Globus pallidus (tissue), 1 donor: ENCODE measurements at regions not wholly inside any gene's neighbourhood (a gene's known extent, or its start where the extent isn't known, plus 50 kb on each side); places are given as distances from the start of the nearest gene placed in this dataset.
"Not testable (repeated sequence)": the region's sequence is repeated elsewhere in the genome, so short reads cannot be mapped to it uniquely, and the experiment has no call there.

Source experiments
- DNase-seq: peaks from one replicate; pipeline ENCODE4 v3.0.0-alpha.2; 2015; ENCODE audit warnings: low spot score

DNA sequence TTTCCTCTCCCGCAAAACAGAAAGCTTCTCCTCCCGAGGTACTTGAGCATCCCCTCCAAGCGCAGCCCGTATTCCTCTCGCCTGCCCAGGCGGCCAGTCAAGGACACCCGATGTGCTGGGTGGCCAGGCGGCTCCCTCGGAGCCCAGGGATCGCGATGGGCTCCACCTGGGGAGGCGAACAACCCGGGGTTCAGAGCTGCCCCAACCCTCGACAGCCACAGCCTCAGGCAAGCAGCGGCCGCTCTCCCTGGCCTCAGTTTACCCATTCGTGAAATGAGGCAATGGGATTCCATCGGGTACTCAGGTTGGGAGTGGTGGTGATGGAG lies 147.4 kb downstream of the CYP26A1 start:
- DNase-seq = no peak

DNA sequence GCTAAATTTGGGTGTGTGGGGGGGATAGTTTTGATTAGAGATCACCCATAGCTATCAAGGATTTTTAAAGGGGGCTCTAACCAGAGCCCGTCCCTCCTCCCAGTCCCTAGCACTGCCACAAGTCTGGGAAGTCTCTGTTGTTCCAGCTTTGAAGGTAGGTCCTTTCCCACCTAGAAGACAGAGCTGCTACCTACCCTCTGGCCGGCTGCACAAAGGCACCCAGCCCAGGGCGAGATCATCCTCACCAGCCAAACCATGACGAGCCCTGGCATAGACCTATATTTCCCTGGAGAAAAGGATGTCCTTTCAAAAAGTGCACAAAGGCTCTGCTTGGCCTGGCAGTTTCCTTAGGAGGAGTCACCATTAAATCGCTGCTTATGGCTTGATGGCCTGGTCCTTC lies 147.8 kb downstream of the CYP26A1 start:
- no peak for DNase-seq

DNA sequence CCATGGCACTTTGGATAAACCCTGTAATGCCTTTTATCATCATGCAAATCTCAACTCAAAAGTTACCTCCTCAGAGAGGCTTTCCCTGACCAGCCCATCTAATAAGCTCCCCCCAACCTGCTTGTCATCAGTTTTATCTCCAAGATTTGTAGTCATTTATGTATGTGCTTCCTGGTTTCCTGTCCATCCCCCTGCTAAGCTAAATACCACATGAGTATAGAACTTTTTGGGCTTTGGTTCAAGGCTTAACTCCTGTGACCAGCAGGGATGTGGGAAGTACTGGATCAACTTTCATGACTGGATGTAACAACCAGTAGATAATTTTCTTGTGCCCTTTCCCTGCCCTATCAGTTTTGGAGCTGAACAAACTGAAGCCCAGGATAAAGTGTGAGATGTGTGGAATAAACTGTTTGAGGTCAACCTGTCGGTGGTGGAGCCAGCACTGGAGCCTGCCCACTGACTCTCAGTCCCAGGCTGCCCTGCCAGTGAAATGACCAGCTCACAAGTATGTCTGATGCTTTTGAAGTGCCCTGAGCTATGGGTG lies 148.6 kb downstream of the CYP26A1 start:
- DNase-seq = no peak

DNA sequence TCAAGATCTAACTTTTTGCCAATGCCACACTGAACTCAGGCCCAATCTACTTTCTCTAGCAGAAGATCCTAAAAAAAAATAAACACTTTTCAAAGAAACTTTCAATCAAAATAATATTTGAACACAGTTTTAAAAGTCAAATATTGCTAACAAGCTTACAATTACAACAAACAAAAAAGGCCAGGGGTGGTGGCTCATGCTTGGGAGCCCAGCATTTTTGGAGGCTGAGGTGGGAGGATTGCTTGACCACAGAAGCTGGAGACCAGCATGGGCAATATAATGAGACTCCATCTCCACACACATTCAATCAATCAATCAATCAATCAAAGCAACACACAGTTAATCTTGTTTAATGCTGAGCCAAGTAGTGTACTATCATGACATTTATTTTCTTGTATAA lies 149.2 kb downstream of the CYP26A1 start:
- no peak for DNase-seq

DNA sequence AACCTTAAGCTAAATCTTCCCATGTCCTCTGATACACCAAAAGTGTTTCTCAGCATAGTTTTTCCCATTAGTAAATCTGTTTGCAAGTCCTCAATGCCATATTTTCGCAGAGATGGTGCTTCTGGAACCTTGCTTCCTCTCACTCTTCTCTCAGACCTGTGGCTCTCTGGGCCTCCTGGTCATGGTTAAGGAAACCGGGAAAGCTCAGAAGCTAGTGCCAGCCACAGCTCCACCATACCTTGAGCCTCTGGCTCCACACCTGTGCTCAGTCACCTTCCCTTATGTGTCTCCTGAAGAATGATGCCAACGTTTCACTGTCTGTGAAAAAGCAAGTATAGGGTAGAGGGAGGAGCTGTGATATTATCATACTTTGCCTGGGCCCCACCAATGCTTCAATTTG lies 149.6 kb downstream of the CYP26A1 start:
- no peak for DNase-seq

DNA sequence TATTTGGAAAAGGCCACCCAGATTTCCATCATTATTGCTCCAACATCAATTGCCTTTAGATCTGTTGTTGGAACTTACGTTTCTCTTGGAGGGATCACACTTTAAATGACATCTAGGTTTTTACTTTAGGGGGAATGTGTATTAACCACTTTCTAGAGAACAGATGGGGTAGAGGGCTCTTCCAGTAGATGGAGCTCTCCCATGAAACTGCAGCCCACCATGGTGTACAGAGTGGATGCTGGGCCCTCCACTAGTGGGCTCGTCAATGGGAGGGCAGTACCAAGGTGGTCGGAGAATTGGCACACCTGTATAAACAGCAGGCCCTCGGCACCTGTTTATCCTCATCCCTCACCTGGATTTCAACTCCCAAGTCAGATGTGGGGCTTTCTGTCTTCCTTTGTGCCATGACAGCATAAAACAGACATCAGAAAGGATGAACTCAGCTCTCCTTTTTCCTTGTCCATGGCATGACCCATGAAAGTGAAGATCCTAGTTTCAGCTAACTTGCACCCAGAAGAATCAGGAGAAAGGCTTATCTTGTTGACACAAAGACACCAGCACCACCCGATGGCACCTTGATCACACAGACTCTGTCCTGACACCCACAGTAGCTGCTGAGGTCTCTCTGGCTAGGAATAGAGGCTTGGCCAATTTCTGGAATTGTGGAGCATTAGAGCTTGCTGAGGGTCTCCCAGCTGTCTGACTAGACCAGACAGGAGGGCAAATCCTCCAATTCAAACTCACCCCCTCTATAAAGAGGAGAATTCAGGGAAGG lies 150.5 kb downstream of the CYP26A1 start:
- no peak for DNase-seq

DNA sequence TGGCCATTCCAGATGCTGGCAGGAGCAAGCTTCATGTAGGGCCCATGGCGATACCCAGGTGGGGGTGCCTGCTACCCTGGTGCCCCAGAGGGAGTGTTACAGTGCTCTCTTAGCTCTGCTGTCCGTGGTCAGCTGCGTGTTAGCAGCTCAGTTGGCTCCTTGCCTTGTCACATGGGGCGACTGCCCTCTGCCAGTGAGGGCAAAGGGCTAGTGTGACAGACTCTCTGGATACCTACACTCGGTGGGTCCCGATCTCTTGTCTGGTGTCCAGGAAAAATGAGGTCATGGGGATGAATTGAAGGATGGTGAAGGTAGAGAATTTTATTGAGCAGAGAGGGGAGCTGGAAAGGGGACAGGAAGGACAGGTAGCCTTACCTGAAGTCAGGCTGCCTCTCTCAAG lies 152.2 kb downstream of the CYP26A1 start:
- DNase-seq = no peak

DNA sequence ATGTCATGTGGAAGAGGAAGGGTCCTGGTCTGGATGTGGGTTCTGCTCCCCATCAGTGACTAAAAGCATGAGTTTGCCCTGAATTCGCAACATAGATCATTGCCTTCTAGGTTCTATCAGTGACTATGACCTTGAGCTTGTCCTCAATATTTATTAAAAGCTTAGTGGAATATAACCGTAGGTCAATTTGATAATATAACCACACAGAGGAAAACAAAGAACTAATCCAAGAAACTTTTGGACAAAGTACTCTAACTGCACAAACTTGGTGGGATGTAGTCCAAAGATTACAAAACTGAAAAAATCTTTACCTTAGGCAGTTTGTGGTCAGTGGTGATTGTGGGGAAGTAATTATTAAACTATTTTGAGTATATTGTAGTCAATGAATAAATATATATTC lies 152.9 kb downstream of the CYP26A1 start:
- no peak for DNase-seq

DNA sequence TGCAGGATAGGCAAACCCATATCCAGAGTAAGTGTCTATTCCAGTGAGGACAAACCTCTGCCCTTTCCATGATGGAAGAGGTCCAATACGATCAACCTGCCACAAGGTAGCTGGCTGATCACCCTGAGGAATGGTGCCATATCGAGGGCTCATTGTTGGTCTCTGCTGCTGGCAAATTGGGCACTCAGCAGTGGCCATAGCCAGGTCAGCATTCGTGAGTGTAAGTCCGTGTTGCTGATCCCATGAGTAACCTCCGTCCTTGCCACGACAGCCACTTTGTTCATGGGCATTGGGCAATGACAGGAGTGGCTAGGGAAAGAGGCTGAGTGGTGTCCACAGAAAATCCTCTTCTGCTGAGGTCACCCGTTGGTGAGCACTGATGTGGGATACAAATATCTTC lies 156.9 kb downstream of the CYP26A1 start:
- DNase-seq = not testable (repeated sequence)

DNA sequence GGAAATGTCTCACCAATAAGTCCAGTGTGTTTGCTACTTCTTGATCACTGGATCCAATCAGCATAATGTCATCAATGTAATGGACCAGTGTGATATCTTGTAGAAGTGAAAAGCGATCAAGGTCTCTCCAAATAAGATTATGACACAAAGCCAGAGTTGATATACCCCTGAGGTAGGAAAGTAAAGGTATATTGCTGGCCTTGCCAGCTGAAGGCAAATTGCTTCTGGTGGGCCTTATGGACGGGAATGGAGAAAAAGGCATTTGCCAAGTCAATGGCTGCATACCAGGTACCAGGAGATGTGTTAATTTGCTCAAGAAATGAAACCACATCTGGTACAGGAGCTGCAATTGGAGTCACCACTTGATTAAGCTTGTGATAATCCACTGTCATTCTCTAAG lies 158.5 kb downstream of the CYP26A1 start:
- not testable (repeated sequence) for DNase-seq

DNA sequence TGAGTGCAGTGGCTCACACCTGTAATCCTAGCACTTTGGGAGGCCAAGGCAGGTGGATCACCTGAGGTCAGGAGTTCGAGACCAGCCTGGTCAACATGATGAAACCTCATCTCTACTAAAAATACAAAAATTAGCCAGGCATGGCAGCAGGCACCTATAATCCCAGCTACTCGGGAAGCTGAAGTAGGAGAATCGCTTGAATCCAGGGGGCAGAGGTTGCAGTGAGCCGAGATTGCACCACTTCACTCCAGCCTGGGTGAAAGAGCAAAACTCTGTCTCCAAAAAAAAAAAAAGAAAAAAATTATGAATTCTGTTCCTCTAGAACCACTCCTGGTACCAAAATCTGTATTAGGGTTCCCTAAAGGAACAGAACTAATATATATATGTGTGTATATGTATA lies 161.2 kb downstream of the CYP26A1 start:
- DNase-seq = not testable (repeated sequence)

DNA sequence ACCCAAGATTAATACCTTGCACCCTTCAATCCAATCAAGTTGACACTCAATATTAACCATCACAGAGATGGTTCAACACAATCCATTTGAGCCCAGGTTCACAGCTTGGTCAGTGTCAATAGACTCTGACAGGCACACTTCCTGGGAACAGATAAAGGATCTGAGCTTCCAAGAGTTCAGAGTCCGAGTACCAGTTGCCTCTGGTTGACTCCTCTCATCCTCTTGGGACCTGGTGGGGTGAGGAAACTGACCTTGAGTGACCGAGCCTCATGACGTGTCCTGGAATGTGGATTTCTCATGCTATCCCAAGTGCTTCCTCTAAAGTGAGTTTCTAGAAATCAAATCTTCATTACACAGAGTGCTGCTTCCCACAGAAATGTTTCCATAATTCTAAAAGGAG lies 162.0 kb downstream of the CYP26A1 start:
- no peak for DNase-seq

DNA sequence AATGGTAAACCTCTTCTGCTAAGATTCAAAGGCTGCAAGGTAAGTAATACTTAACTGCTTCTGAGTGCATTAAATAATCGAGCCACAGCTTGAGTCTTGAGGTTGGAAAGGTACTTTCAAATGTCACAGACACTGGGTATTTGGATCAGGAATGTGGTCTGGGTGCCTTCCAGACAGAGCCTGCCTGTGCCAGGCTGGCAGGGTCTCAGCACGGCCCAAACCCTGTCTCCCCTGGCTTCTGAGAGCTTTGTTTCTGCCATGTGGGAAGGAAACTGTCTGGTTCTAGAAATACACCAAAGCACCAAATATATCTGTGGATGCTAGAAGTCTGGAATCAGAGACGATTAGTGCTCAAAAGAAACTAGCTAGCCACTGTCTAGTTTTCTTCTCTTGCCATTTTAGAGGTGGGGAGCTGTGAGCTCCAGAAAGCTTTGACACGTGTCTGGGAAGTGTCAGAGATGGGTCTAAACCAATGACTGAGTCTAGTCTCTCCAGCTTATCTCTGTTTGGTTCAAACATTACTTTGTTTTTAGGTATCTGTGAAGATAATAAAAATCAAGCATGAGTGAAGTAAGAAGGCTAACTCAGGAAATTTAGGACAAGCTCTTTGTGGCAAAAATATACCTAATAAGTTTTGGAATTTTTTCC lies 162.8 kb downstream of the CYP26A1 start:
- no peak for DNase-seq

DNA sequence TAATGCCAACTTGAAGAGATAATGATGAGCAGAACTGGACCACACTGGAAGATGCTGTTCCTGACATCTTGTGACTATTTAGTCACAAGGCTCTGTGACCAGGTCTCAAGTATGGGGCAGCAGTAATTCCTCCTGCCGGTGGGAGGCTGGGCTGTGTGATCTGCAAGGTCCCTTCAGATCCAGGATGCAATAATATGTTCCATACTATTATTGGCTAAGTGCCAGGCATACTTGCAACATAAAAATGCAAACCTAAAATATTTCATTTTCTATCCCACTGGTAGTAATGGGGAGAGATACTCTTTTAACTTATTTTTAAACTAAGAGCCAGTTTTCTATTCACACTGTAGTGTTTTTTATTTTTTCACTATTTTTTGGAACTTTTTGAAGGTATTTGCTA lies 171.5 kb downstream of the CYP26A1 start:
- DNase-seq = no peak

DNA sequence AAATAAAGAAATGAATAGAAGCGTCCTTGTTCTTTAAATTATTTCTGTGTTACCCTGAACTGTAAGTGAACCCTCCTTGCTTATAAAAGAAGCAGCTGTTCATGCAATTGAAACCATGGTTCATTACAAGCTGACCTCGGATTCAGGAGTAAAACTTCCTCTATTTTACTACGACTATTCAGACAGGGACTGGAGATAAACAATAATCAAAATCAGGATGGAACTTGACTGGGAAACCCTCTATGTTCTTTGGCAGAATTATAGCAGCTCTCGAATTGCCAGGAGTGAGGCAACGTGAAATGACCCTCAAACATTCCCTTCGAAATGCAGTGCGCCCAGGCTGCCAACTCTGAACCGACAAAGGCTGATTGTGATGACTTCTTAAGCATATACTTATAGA lies 172.1 kb downstream of the CYP26A1 start:
- no peak for DNase-seq

DNA sequence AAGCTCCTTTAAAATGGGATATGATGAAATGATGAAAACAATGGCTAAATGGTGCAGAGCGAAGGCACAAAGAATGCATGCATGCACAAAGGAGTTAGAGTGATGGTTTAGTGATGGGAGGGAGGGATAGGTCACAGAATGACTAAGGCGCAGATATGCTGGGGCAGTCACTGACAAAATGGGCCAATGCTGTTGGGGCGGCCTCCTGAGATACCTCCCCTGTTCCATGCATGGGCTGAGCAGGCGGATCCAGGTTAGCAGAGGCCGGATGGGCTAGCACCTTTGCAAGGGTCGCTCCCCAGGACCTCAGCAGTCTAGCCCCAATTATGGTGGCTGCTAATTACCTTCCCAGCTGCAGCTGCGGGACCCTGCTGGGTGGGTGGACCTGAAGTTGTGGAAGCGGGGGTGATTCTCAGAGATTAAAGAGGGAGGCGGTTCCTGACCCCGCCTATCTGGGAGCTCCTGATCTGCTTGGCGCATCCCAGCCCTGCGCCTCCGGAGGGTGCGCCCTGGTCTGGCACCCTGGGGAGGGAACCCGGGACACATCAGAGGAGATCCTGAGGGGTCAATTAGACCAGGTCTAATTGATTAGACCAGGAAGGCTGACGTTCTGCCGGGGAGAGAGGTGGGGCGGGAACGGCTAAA lies 175.0 kb downstream of the CYP26A1 start:
- DNase-seq = no peak

DNA sequence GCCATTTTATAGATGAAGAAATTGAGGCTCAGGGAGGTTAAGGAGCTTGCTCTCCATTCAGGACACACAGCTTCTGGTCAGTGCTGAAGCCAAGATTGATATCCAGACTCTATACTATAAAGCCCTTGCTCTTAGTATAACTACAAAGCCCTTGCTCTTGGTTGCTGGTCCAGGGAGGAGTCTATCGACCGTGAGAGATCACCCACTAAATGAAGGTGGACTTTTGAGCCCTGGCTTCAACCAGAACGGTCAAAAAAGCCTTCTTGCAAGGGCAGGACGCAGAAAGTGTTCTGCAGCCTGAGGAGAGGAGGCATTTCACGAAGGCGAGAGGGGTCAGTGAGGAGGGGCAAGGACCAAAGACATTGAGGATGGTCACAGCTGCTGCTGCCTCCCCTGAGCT lies 176.3 kb downstream of the CYP26A1 start:
- DNase-seq = no peak

DNA sequence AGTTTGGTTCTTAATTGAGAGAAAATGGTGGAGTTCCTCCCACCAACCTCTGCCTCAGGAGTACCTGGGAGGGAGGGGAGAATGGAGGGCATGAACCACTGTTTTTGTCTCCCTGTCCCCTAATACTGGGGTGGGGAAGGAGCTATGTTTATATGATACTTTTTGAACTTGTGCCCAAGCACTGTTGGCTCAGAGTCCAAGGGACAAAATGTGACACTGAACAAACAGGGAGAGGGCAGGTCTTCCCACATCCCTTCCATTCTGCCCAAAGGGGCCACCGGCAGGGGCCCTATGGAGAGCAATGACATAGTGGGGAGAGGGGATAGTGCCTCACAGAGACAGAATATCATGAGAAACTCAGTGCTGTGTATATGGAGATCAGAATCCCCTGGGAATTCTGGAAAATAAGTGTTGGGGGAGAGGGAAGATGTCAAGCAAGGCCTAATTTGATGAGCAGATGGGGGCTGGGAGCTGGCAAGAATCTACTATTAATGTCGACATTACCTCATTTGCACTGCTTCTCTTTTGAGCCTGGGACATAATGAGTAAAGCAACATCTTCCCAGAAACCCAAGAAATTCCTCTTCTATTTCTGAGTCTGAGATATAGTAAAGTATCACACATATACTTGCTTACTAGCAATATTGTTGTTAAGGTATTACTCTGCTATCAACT lies 180.6 kb downstream of the CYP26A1 start:
- DNase-seq = no peak

DNA sequence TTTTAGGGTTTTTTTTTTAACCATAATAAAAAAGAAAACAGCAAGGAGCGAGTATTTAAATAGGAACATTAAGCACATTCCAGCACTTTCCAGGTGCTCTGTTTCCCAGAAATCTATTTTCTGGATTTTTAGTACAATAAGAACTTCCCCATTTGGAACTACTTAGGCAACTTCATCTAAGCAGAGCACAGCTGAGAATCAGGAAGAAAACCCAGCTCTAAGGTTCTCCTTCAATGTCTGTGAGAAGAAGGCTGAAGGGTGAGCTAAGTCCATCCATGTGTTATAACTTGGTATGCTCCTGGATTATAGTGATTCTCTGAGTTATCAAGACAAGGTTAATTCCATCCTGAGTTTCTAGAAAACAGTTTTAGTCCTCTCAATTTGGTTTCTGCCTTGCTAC lies 181.9 kb downstream of the CYP26A1 start:
- DNase-seq = no peak
